ENCODE measurements at regions not wholly inside any gene's neighbourhood (a gene's known extent, or its start where the extent isn't known, plus 50 kb on each side); places are given as distances from the start of the nearest gene placed in this dataset.
"Not testable (repeated sequence)": the region's sequence is repeated elsewhere in the genome, so short reads cannot be mapped to it uniquely, and the experiment has no call there.

DNA sequence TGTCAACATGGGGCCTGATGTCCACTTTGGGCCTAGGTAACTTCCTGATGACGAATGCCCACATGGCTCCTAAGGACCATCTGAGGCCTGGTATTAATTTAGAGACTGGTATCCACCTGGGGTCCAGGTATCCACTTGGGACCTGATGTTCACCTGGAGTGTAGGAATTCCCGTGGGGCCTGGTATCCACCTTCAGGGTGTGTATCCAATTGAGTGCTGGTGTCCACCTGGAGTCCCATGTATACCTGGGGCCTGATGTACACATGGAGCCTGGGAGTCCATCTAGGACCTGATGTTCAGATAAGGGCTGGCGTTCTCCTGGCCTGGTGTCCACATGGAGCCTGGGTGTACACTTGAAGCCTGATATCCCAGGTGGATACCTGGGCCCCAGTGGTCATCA, 520.6 kb downstream of the FOXD4L4 start:
- not testable (repeated sequence) for H4K8ac ChIP-seq (replicated peaks; ENCODE audit: insufficient read length, low read depth, low read length); H3K4me1 ChIP-seq (ENCODE audit: insufficient read depth, low read length); H4K5ac ChIP-seq (ENCODE audit: insufficient read length, low read depth, low read length); H3T11ph ChIP-seq (ENCODE audit: low read length); H3K9me3 Mint-ChIP-seq; H3K4me2 ChIP-seq (ENCODE audit: insufficient read depth, insufficient read length, low read length); H3K36me3 Mint-ChIP-seq (ENCODE audit: insufficient read depth in 1 of 3, low read depth in 3 of 3); H3K27me3 Mint-ChIP-seq (ENCODE audit: low read depth); H3K4me1 Mint-ChIP-seq; H2BK5ac ChIP-seq (ENCODE audit: insufficient read length, low read length); H3K4ac ChIP-seq (ENCODE audit: low read depth, low read length); H3K79me2 ChIP-seq (ENCODE audit: insufficient read depth, low read length); H2AFZ ChIP-seq (ENCODE audit: low read length); H3K23me2 ChIP-seq (ENCODE audit: insufficient read length, low read depth, low read length, poor library complexity, severe bottlenecking); H4K91ac ChIP-seq (ENCODE audit: insufficient read length, low read depth, low read length); H3K4me3 Mint-ChIP-seq; H2BK20ac ChIP-seq (ENCODE audit: low read depth, low read length, poor library complexity, severe bottlenecking); H3K18ac ChIP-seq (ENCODE audit: insufficient read length, low read depth, low read length); H2BK12ac ChIP-seq (ENCODE audit: insufficient read length, low read depth, low read length); H2BK120ac ChIP-seq (ENCODE audit: low read depth, low read length, poor library complexity, severe bottlenecking); H2AK5ac ChIP-seq (ENCODE audit: insufficient read length, low read length); H3K27ac Mint-ChIP-seq; H3K9ac ChIP-seq (ENCODE audit: extremely low read depth, insufficient read length, low read length); H2BK15ac ChIP-seq (ENCODE audit: low read depth, low read length); H3K56ac ChIP-seq (ENCODE audit: insufficient read length, low read depth, low read length); H3K23ac ChIP-seq (ENCODE audit: insufficient read length, low read depth, low read length); DNase-seq; H3K79me1 ChIP-seq (ENCODE audit: insufficient read depth, low read depth, low read length, poor library complexity, severe bottlenecking); H3K27me3 ChIP-seq (ENCODE audit: insufficient read depth, low read length); H3K14ac ChIP-seq (ENCODE audit: insufficient read depth, low read length); H3K27ac ChIP-seq (ENCODE audit: insufficient read length, low read depth, low read length); H3K9me3 ChIP-seq (ENCODE audit: control insufficient read depth, low read depth, low read length); H4K20me1 ChIP-seq (ENCODE audit: control insufficient read depth, insufficient read depth, insufficient read length)
- WGBS (ENCODE audit: extremely low coverage, insufficient read length, low lambda C conversion rate), result no CpG with 5 or more reads among the region's 3 CpGs

DNA sequence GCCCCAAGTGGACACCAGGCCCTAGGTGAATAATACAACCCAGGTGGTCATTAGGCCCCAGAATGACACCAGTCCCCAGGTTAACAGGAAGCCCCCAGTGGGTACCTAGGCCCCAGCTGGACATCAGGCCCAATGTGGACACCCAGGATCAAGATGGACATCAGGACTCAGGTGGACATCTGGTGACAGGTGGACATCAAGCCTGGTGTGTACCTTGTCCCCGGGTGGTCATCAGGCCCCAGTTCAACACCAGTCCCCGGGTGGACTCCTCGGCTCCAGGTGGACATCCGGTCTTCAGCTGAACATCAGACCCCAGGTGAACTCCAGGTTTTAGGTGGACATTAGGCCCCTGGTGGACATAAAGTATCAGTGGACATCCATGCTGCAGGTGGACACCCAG, 524.6 kb downstream of the FOXD4L4 start:
- H3K27me3 ChIP-seq (ENCODE audit: insufficient read depth, low read length); H3K36me3 Mint-ChIP-seq (ENCODE audit: insufficient read depth in 1 of 3, low read depth in 3 of 3); H3K18ac ChIP-seq (ENCODE audit: insufficient read length, low read depth, low read length); H3T11ph ChIP-seq (ENCODE audit: low read length); H4K20me1 ChIP-seq (ENCODE audit: control insufficient read depth, insufficient read depth, insufficient read length); H3K4me2 ChIP-seq (ENCODE audit: insufficient read depth, insufficient read length, low read length); H2BK12ac ChIP-seq (ENCODE audit: insufficient read length, low read depth, low read length); H3K9ac ChIP-seq (ENCODE audit: extremely low read depth, insufficient read length, low read length); H3K9me3 Mint-ChIP-seq; H3K4ac ChIP-seq (ENCODE audit: low read depth, low read length); H3K9me3 ChIP-seq (ENCODE audit: control insufficient read depth, low read depth, low read length); H2BK20ac ChIP-seq (ENCODE audit: low read depth, low read length, poor library complexity, severe bottlenecking); DNase-seq; H3K4me1 Mint-ChIP-seq; H4K5ac ChIP-seq (ENCODE audit: insufficient read length, low read depth, low read length); H3K56ac ChIP-seq (ENCODE audit: insufficient read length, low read depth, low read length); H3K23me2 ChIP-seq (ENCODE audit: insufficient read length, low read depth, low read length, poor library complexity, severe bottlenecking); H3K27ac ChIP-seq (ENCODE audit: insufficient read length, low read depth, low read length); H3K79me1 ChIP-seq (ENCODE audit: insufficient read depth, low read depth, low read length, poor library complexity, severe bottlenecking); H3K27ac Mint-ChIP-seq; H3K4me3 Mint-ChIP-seq; H3K23ac ChIP-seq (ENCODE audit: insufficient read length, low read depth, low read length); H2AK5ac ChIP-seq (ENCODE audit: insufficient read length, low read length); H2AFZ ChIP-seq (ENCODE audit: low read length); H3K79me2 ChIP-seq (ENCODE audit: insufficient read depth, low read length); H2BK120ac ChIP-seq (ENCODE audit: low read depth, low read length, poor library complexity, severe bottlenecking); H4K8ac ChIP-seq (replicated peaks; ENCODE audit: insufficient read length, low read depth, low read length); H2BK15ac ChIP-seq (ENCODE audit: low read depth, low read length); H3K27me3 Mint-ChIP-seq (ENCODE audit: low read depth); H2BK5ac ChIP-seq (ENCODE audit: insufficient read length, low read length); H4K91ac ChIP-seq (ENCODE audit: insufficient read length, low read depth, low read length); H3K14ac ChIP-seq (ENCODE audit: insufficient read depth, low read length); H3K4me1 ChIP-seq (ENCODE audit: insufficient read depth, low read length): not testable (repeated sequence)
- WGBS (ENCODE audit: extremely low coverage, insufficient read length, low lambda C conversion rate), result no CpG with 5 or more reads among the region's 4 CpGs

GRCh38 chr9:66263621-66264020, 526.7 kb downstream of the FOXD4L4 start:
- H2BK120ac ChIP-seq (ENCODE audit: low read depth, low read length, poor library complexity, severe bottlenecking); H4K8ac ChIP-seq (replicated peaks; ENCODE audit: insufficient read length, low read depth, low read length); H3K4me1 Mint-ChIP-seq; H3K36me3 Mint-ChIP-seq (ENCODE audit: insufficient read depth in 1 of 3, low read depth in 3 of 3); H2BK12ac ChIP-seq (ENCODE audit: insufficient read length, low read depth, low read length); H3K79me2 ChIP-seq (ENCODE audit: insufficient read depth, low read length); H2BK20ac ChIP-seq (ENCODE audit: low read depth, low read length, poor library complexity, severe bottlenecking); H3T11ph ChIP-seq (ENCODE audit: low read length); H3K79me1 ChIP-seq (ENCODE audit: insufficient read depth, low read depth, low read length, poor library complexity, severe bottlenecking); H2BK15ac ChIP-seq (ENCODE audit: low read depth, low read length); H3K4me3 Mint-ChIP-seq; H2AK5ac ChIP-seq (ENCODE audit: insufficient read length, low read length); H3K4me1 ChIP-seq (ENCODE audit: insufficient read depth, low read length); H3K27me3 ChIP-seq (ENCODE audit: insufficient read depth, low read length); H3K9me3 ChIP-seq (ENCODE audit: control insufficient read depth, low read depth, low read length); H3K18ac ChIP-seq (ENCODE audit: insufficient read length, low read depth, low read length); H3K56ac ChIP-seq (ENCODE audit: insufficient read length, low read depth, low read length); H3K4ac ChIP-seq (ENCODE audit: low read depth, low read length); H4K5ac ChIP-seq (ENCODE audit: insufficient read length, low read depth, low read length); H3K23ac ChIP-seq (ENCODE audit: insufficient read length, low read depth, low read length); H4K91ac ChIP-seq (ENCODE audit: insufficient read length, low read depth, low read length); H3K23me2 ChIP-seq (ENCODE audit: insufficient read length, low read depth, low read length, poor library complexity, severe bottlenecking); H3K27me3 Mint-ChIP-seq (ENCODE audit: low read depth); H3K9me3 Mint-ChIP-seq; H2AFZ ChIP-seq (ENCODE audit: low read length); H3K27ac Mint-ChIP-seq; H3K14ac ChIP-seq (ENCODE audit: insufficient read depth, low read length); H3K9ac ChIP-seq (ENCODE audit: extremely low read depth, insufficient read length, low read length); H2BK5ac ChIP-seq (ENCODE audit: insufficient read length, low read length); H4K20me1 ChIP-seq (ENCODE audit: control insufficient read depth, insufficient read depth, insufficient read length); H3K27ac ChIP-seq (ENCODE audit: insufficient read length, low read depth, low read length); DNase-seq; H3K4me2 ChIP-seq (ENCODE audit: insufficient read depth, insufficient read length, low read length): not testable (repeated sequence)
- no CpG with 5 or more reads among the region's 17 CpGs for WGBS (ENCODE audit: extremely low coverage, insufficient read length, low lambda C conversion rate)

Measured in H9 (cell line).